K562 (cell line): ENCODE measurements at regions not wholly inside any gene's neighbourhood (a gene's known extent, or its start where the extent isn't known, plus 50 kb on each side); places are given as distances from the start of the nearest gene placed in this dataset.

Experiments used
- ATAC-seq: fragments of 200-7000 bp; cut with Tn5 transposase; 3 replicates; pipeline ENCODE4 v1.9.1; 2020; ENCODE audit warnings: moderate library complexity
- BruUV-seq: library from RNA; stranded (reverse); fragments of 400-500 nt; replicated peaks from 2 replicates; lab custom pipeline; 2021; lab: Mats Ljungman, UMichigan
- CTCF ChIA-PET: fragments of 300-600 bp; formaldehyde crosslinking; extraction: SDS; loops from one replicate; lab custom pipeline; 2021; ENCODE audit warnings: low intra/inter-chr PET ratio; lab: Yijun Ruan, JAX
- POLR2A ChIA-PET: fragments of 300-600, 350-650 bp; sonication (Branson Sonifier 250); formaldehyde crosslinking; extraction: SDS; loops from one replicate; lab custom pipeline; 2021; ENCODE audit warnings: antibody characterized with exemption, inconsistent platforms; lab: Yijun Ruan, JAX
- DNase-seq, 4 experiments: peaks; one replicate each; pipeline versions ENCODE4 v3.0.0 to v3.0.0-alpha.2; 2011 to 2018; ENCODE audit warnings: low spot score in 3 of 4, mixed read lengths in 3 of 4; ENCODE audit errors: extremely low read depth in 1 of 4
- FAIRE-seq: peaks from 2 replicates; lab custom pipeline; 2011; peaks lifted over from hg19 to GRCh38; lab: Jason Lieb, UNC
- H2AFZ ChIP-seq: 2 replicates; pipeline ENCODE4 v1.6.0; 2011; ENCODE audit warnings: low read depth, low read length, control low read depth, inconsistent platforms
- H3K27ac ChIP-seq: fragments of 200-600 bp; 3 replicates; pipeline ENCODE4 v1.8.0; 2011; ENCODE audit warnings: low read depth, mild to moderate bottlenecking, control low read depth, inconsistent platforms, low read length, moderate library complexity, mixed read lengths; ENCODE audit errors: extremely low read depth
- H3K27me3 ChIP-seq, 2 experiments: fragments of 300-600 bp in 1 of 2; 2 replicates in 1 of 2; 3 replicates in 1 of 2; pipeline versions ENCODE4 v1.6.0 to v1.8.0; 2011; ENCODE audit warnings: inconsistent platforms in 2 of 2, low read length in 2 of 2, mild to moderate bottlenecking in 1 of 2, mixed read lengths in 1 of 2, moderate library complexity in 1 of 2; ENCODE audit not compliant: control insufficient read depth in 2 of 2, insufficient read depth in 2 of 2
- H3K36me3 ChIP-seq: fragments of 300-600 bp; 3 replicates; pipeline ENCODE4 v1.8.0; 2011; ENCODE audit warnings: mild to moderate bottlenecking, low read length, inconsistent platforms; ENCODE audit not compliant: control insufficient read depth, insufficient read depth
- H3K4me1 ChIP-seq, 2 experiments: fragments of 200-600 bp in 1 of 2; replicated peaks in 1 of 2; 2 replicates in 1 of 2; 3 replicates in 1 of 2; pipeline versions ENCODE4 v1.5.1 to v1.8.0; 2011; ENCODE audit warnings: inconsistent platforms in 2 of 2, low read length in 2 of 2, mild to moderate bottlenecking in 1 of 2, mixed read lengths in 1 of 2, moderate library complexity in 1 of 2; ENCODE audit not compliant: control insufficient read depth in 2 of 2, insufficient read depth in 2 of 2
- H3K4me2 ChIP-seq: 2 replicates; pipeline ENCODE4 v1.6.1; 2011; ENCODE audit warnings: low read length, control low read depth, inconsistent platforms, mixed read lengths; ENCODE audit not compliant: insufficient read depth
- H3K4me3 ChIP-seq: fragments of 200-600 bp; sonication (generic), shearing (Covaris generic); 2 replicates; pipeline ENCODE4 v1.5.1; 2016; ENCODE audit warnings: control low read depth, inconsistent platforms
- H3K79me2 ChIP-seq: fragments of 200-600 bp; 3 replicates; pipeline ENCODE4 v1.8.0; 2011; ENCODE audit warnings: low read length, inconsistent platforms; ENCODE audit not compliant: control insufficient read depth, insufficient read depth
- H3K9ac ChIP-seq, 2 experiments: 2 replicates each; pipeline versions ENCODE4 v1.6.0 to v1.6.1; 2011; ENCODE audit warnings: low read depth in 2 of 2, low read length in 2 of 2, control low read depth in 1 of 2, inconsistent platforms in 1 of 2, mild to moderate bottlenecking in 1 of 2, mixed read lengths in 1 of 2; ENCODE audit not compliant: insufficient read depth in 1 of 2
- H3K9me1 ChIP-seq: one replicate; pipeline ENCODE4 v1.6.0; 2011; ENCODE audit warnings: inconsistent platforms, mild to moderate bottlenecking, low read length, moderate library complexity; ENCODE audit not compliant: control insufficient read depth, insufficient read depth
- H3K9me3 ChIP-seq: replicated peaks from 2 replicates; pipeline ENCODE4 v1.5.1; 2011; ENCODE audit warnings: low read depth, low read length, inconsistent platforms; ENCODE audit not compliant: control insufficient read depth, insufficient read depth
- H4K20me1 ChIP-seq: replicated peaks from 2 replicates; pipeline ENCODE4 v1.6.1; 2011; ENCODE audit warnings: low read length, inconsistent platforms, mixed read lengths; ENCODE audit not compliant: control insufficient read depth, insufficient read depth
- BCOR ChIP-seq: fragments of 450-650 bp; IDR thresholded peaks from 2 replicates; pipeline ENCODE4 v1.6.1; 2016
- BRD9 ChIP-seq: fragments of 450-650 bp; IDR thresholded peaks from 2 replicates; pipeline ENCODE4 v1.6.1; 2018; ENCODE audit warnings: low read depth; ENCODE audit not compliant: partially characterized antibody
- CXXC5 ChIP-seq: fragments of 250-450 bp; sonication (Bioruptor Pico); IDR thresholded peaks from 2 replicates; pipeline ENCODE4 v1.8.0; 2022; ENCODE audit warnings: inconsistent platforms, mild to moderate bottlenecking, moderate library complexity
- EGR1 ChIP-seq: fragments of 450-650 bp; conservative IDR thresholded peaks from 2 replicates; pipeline ENCODE4 v1.6.1; 2017; ENCODE audit warnings: mild to moderate bottlenecking
- ESRRA ChIP-seq: fragments of 450-650 bp; IDR thresholded peaks from 2 replicates; pipeline ENCODE4 v1.6.1; 2014; ENCODE audit warnings: low read depth, mild to moderate bottlenecking, moderate library complexity, borderline replicate concordance
- ETS1 ChIP-seq: conservative IDR thresholded peaks from 2 replicates; pipeline ENCODE4 v1.6.1; 2011; ENCODE audit warnings: low read depth, mild to moderate bottlenecking, low read length; ENCODE audit not compliant: control insufficient read depth
- HDAC3 ChIP-seq: fragments of 450-650 bp; IDR thresholded peaks from 2 replicates; pipeline ENCODE4 v1.6.1; 2018; ENCODE audit warnings: borderline replicate concordance, mild to moderate bottlenecking, moderate library complexity; ENCODE audit not compliant: partially characterized antibody
- HIVEP1 ChIP-seq: fragments of 250-450 bp; sonication (Bioruptor Pico); IDR thresholded peaks from 2 replicates; pipeline ENCODE4 v1.4.0; 2020; ENCODE audit warnings: mild to moderate bottlenecking
- KLF10 ChIP-seq: fragments of 250-450 bp; sonication (Bioruptor Pico); IDR thresholded peaks from 2 replicates; pipeline ENCODE4 v1.6.1; 2021; ENCODE audit warnings: matching md5 sums
- MAZ ChIP-seq, 2 experiments: fragments of 450-650 bp in 1 of 2; sonication (generic) in 1 of 2; formaldehyde crosslinking; IDR thresholded peaks in 1 of 2; conservative IDR thresholded peaks in 1 of 2; 2 replicates each; pipeline versions ENCODE4 v1.4.0 to v1.5.0; 2020; ENCODE audit warnings: mild to moderate bottlenecking in 1 of 2, missing genetic modification reagents in 1 of 2
- MTF1 ChIP-seq: fragments of 250-450 bp; sonication (Bioruptor Pico); IDR thresholded peaks from 2 replicates; pipeline ENCODE4 v1.9.0; 2021; ENCODE audit warnings: moderate library complexity, mild to moderate bottlenecking, inconsistent platforms, borderline replicate concordance
- NONO ChIP-seq, 2 experiments: fragments of 200-400 bp in 1 of 2; fragments of 450-650 bp in 1 of 2; formaldehyde crosslinking in 1 of 2; IDR thresholded peaks; 2 replicates each; pipeline ENCODE4 v1.6.1; 2017; ENCODE audit warnings: low read depth in 2 of 2, mild to moderate bottlenecking in 2 of 2, moderate library complexity in 2 of 2, low read length in 1 of 2
- RBM34 ChIP-seq: fragments of 200-400 bp; formaldehyde crosslinking; IDR thresholded peaks from 2 replicates; pipeline ENCODE4 v1.6.1; 2018; ENCODE audit warnings: low read length, borderline replicate concordance; ENCODE audit not compliant: insufficient read depth
- SFPQ ChIP-seq: fragments of 200-400 bp; formaldehyde crosslinking; IDR thresholded peaks from 2 replicates; pipeline ENCODE4 v1.6.1; 2017; ENCODE audit warnings: mild to moderate bottlenecking, low read depth, low read length, moderate library complexity
- STAT5A ChIP-seq: IDR thresholded peaks from 2 replicates; pipeline ENCODE4 v1.6.1; 2012; ENCODE audit warnings: low read length, inconsistent platforms, borderline replicate concordance
- TBL1XR1 ChIP-seq, 2 experiments: IDR thresholded peaks; 2 replicates each; pipeline ENCODE4 v1.6.1; 2012; ENCODE audit warnings: improper control_type of control experiment in 2 of 2, low read length in 2 of 2, mild to moderate bottlenecking in 1 of 2
- ZBTB9 ChIP-seq: fragments of 450-650 bp; formaldehyde crosslinking; IDR thresholded peaks from 2 replicates; pipeline ENCODE4 v1.4.0; 2020; ENCODE audit warnings: mild to moderate bottlenecking, moderate library complexity
- ZNF140 ChIP-seq: fragments of 250-450 bp; sonication (Bioruptor Pico); IDR thresholded peaks from 2 replicates; pipeline ENCODE4 v1.8.0; 2021; ENCODE audit warnings: moderate library complexity, mild to moderate bottlenecking, inconsistent platforms
- ZNF24 ChIP-seq: fragments of 450-650 bp; IDR thresholded peaks from 2 replicates; pipeline ENCODE4 v1.6.1; 2016
- WGBS: fragments of 100-300 bp; shearing (Covaris generic); methylation state at CpG from one replicate; pipeline ENCODE4 v1.1.6; 2016; ENCODE audit warnings: low coverage, mixed read lengths; ENCODE audit not compliant: insufficient coverage; ENCODE audit errors: missing lambda C conversion rate; 5-methylcytosine and 5-hydroxymethylcytosine counted together
- in situ Hi-C: fragments of 300-500 bp; cut with MboI; formaldehyde crosslinking; loops from 4 replicates; pipeline ENCODE4 v1.15.0; 2018; ENCODE audit warnings: inconsistent platforms, mixed read lengths
- intact Hi-C: fragments of 100-400 bp; cut with micrococcal nuclease; formaldehyde crosslinking; loops from 2 replicates; pipeline ENCODE4 v1.14.2; 2022

- TF ChIP-seq BRD9 (no peak), ZNF140 (CRISPR knock-in tag) (no peak)
Measured at GRCh38 chr20:7330850-7331249, 563.4 kb downstream of the BMP2 start (continued).

- BruUV-seq = no TSS peak
- H3K4me1 ChIP-seq = no peaks in the 10 kb centered on the region
- 0% methylated on average over 1 of the region's 1 CpG for WGBS
- H3K27me3 ChIP-seq = no peaks in the 10 kb centered on the region
- CTCF ChIA-PET = no interaction called here
- H3K4me3 ChIP-seq = no peak overlapping the region
- no peaks in the 10 kb centered on the region for H4K20me1 ChIP-seq
- DNase-seq (no peak), FAIRE-seq (no peak), ATAC-seq (no peak)
- no peak overlapping the region for H2AFZ ChIP-seq
- H3K9ac ChIP-seq = no peak overlapping the region
- no peaks in the 10 kb centered on the region for H3K9me1 ChIP-seq
- in situ Hi-C loops = no loop called here
- POLR2A ChIA-PET = no interaction called here
- no peaks in the 10 kb centered on the region for H3K9me3 ChIP-seq
- H3K27ac ChIP-seq = no peak overlapping the region
- intact Hi-C loops = no loop called here
- no peaks in the 10 kb centered on the region for H3K79me2 ChIP-seq
- no peaks in the 10 kb centered on the region for H3K36me3 ChIP-seq
- H3K4me2 ChIP-seq = no peak overlapping the region
- TF ChIP-seq HIVEP1 (no peak), EGR1 (no peak), STAT5A (no peak), KLF10 (no peak), NONO (IDR thresholded peaks at IDR 0.05; ENCODE audit: low read depth in 2 of 2, low read length in 1 of 2) (no peak), ESRRA (no peak), ZBTB9 (CRISPR knock-in tag) (no peak), SFPQ (no peak), ZNF24 (no peak), BCOR (no peak), CXXC5 (CRISPR knock-in tag) (no peak), MAZ (CRISPR knock-in tag; conservative IDR thresholded peaks at IDR 0.05 in 1 of 2, IDR thresholded peaks at IDR 0.05 in 1 of 2) (no peak), HDAC3 (no peak), ETS1 (no peak), MTF1 (CRISPR knock-in tag) (no peak), RBM34 (no peak), TBL1XR1 (IDR thresholded peaks at IDR 0.05; ENCODE audit: low read length in 2 of 2) (no peak)
Measured at GRCh38 chr20:7332169-7332568, 564.7 kb downstream of the BMP2 start.
